ENCODE measurements at regions not wholly inside any gene's neighbourhood (a gene's known extent, or its start where the extent isn't known, plus 50 kb on each side); places are given as distances from the start of the nearest gene placed in this dataset.
"Not testable (repeated sequence)": the region's sequence is repeated elsewhere in the genome, so short reads cannot be mapped to it uniquely, and the experiment has no call there.

- TF ChIP-seq NFIC (IDR thresholded peaks at IDR 0.05; ENCODE audit: borderline replicate concordance); NRF1 (IDR thresholded peaks at IDR 0.05; ENCODE audit: low read depth, low read length); CHD2 (IDR thresholded peaks at IDR 0.05; ENCODE audit: low read length, partially characterized antibody); CTCF (IDR thresholded peaks at IDR 0.05); POLR2AphosphoS5 (IDR thresholded peaks at IDR 0.05; ENCODE audit: low read depth, low read length); EP300 (IDR thresholded peaks at IDR 0.05; ENCODE audit: borderline replicate concordance in 1 of 2, low read depth in 1 of 2, low read length in 1 of 2); MAX (IDR thresholded peaks at IDR 0.05; ENCODE audit: low read depth); REST (IDR thresholded peaks at IDR 0.05; ENCODE audit: low read depth, low read length); PBX3 (IDR thresholded peaks at IDR 0.05); IRF3 (IDR thresholded peaks at IDR 0.05; ENCODE audit: low read depth, low read length); YY1 (IDR thresholded peaks at IDR 0.05; ENCODE audit: low read depth); RFX5 (IDR thresholded peaks at IDR 0.05; ENCODE audit: low read length); SMC3 (IDR thresholded peaks at IDR 0.05; ENCODE audit: low read depth, low read length): not testable (repeated sequence)
Measured at GRCh38 chr15:44817797-44818196, 81.5 kb downstream of the TRIM69 start.
